ENCODE measurements at regions not wholly inside any gene's neighbourhood (a gene's known extent, or its start where the extent isn't known, plus 50 kb on each side); places are given as distances from the start of the nearest gene placed in this dataset.

DNA sequence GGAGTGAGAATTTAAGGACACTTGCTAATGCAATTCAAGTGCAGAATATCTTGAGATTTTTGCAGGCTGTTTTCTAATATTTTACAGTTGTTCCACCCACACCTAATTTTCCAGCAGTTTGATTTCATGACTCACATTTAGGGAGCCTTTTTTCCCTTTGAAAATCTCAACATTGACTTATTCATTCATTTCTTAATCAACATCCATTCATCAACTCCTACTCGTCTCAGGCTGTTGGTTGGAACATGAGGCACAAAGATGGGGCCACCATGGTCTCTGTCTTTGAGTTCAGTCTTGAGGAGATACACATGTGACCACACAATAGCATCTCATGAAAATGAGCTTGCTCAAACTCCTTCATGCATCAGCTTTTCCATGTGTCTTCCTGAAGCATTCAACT, 135.6 kb downstream of the UNC5CL start:
- TF ChIP-seq GATA2 (IDR thresholded peaks at IDR 0.05; ENCODE audit: low read depth, low read length): no peak
- TF ChIP-seq GATA3 (IDR thresholded peaks at IDR 0.05; ENCODE audit: low read depth, low read length): no peak

Data from SH-SY5Y (cell line).